SK-N-SH (cell line): ENCODE measurements at regions not wholly inside any gene's neighbourhood (a gene's known extent, or its start where the extent isn't known, plus 50 kb on each side); places are given as distances from the start of the nearest gene placed in this dataset.

Experiments used
- CTCF ChIA-PET: fragments of 300-600, 350-600 bp; formaldehyde crosslinking; extraction: SDS; loops from one replicate; lab custom pipeline; 2021; lab: Yijun Ruan, JAX
- POLR2A ChIA-PET: fragments of 350-600 bp; sonication (Branson Sonifier 250); formaldehyde crosslinking; extraction: SDS; loops from one replicate; lab custom pipeline; 2020; ENCODE audit warnings: antibody characterized with exemption, inconsistent platforms; lab: Yijun Ruan, JAX
- DNase-seq: peaks from one replicate; pipeline ENCODE4 v3.0.0; 2012
- H2AFZ ChIP-seq: fragments of 200-600 bp; sonication (generic); 2 replicates; pipeline ENCODE4 v1.8.1; 2016; ENCODE audit warnings: antibody characterized with exemption, mild to moderate bottlenecking, low read depth
- H3F3A ChIP-seq: fragments of 200-600 bp; sonication (generic); replicated peaks from 2 replicates; pipeline ENCODE3; 2016; ENCODE audit warnings: antibody characterized with exemption, mild to moderate bottlenecking; ENCODE audit not compliant: insufficient read depth
- H3K27ac ChIP-seq, 2 experiments: fragments of 200-500 bp in 1 of 2; fragments of 200-600 bp in 1 of 2; sonication (Bioruptor generic) in 1 of 2; sonication (generic), shearing (Covaris generic) in 1 of 2; 2 replicates each; pipeline versions ENCODE4 v1.5.1 to v1.6.1; 2014 to 2016; ENCODE audit warnings: low read depth in 2 of 2, inconsistent platforms in 1 of 2, low read length in 1 of 2, mild to moderate bottlenecking in 1 of 2, mixed read lengths in 1 of 2
- H3K27me3 ChIP-seq: fragments of 200-600 bp; sonication (generic), shearing (Covaris generic); 2 replicates; pipeline ENCODE4 v1.6.1; 2016; ENCODE audit warnings: mixed run types; ENCODE audit not compliant: insufficient read depth
- H3K36me3 ChIP-seq, 2 experiments: fragments of 200-500 bp in 1 of 2; fragments of 200-600 bp in 1 of 2; sonication (Bioruptor generic) in 1 of 2; sonication (generic) in 1 of 2; replicated peaks in 1 of 2; 2 replicates each; pipeline versions ENCODE3 to v1.5.1; 2014 to 2016; ENCODE audit warnings: low read length in 1 of 2, mild to moderate bottlenecking in 1 of 2; ENCODE audit not compliant: insufficient read depth in 2 of 2, control insufficient read depth in 1 of 2
- H3K4me1 ChIP-seq, 2 experiments: fragments of 200-500 bp in 1 of 2; fragments of 200-600 bp in 1 of 2; sonication (Bioruptor generic) in 1 of 2; sonication (generic), shearing (Covaris generic) in 1 of 2; 2 replicates each; pipeline versions ENCODE4 v1.5.1 to v1.6.1; 2014 to 2016; ENCODE audit warnings: low read depth in 1 of 2, low read length in 1 of 2, mixed run types in 1 of 2; ENCODE audit not compliant: insufficient read depth in 2 of 2, control insufficient read depth in 1 of 2
- H3K4me2 ChIP-seq: fragments of 200-600 bp; sonication (generic), shearing (Covaris generic); 2 replicates; pipeline ENCODE4 v1.6.1; 2017; ENCODE audit warnings: mixed run types
- H3K4me3 ChIP-seq, 2 experiments: fragments of 200-500 bp in 1 of 2; fragments of 200-600 bp in 1 of 2; sonication (Bioruptor generic) in 1 of 2; sonication (generic), shearing (Covaris generic) in 1 of 2; 2 replicates each; pipeline versions ENCODE4 v1.5.1 to v1.8.1; 2014 to 2016; ENCODE audit warnings: low read depth in 2 of 2, inconsistent platforms in 1 of 2, low read length in 1 of 2, mild to moderate bottlenecking in 1 of 2, mixed read lengths in 1 of 2, moderate library complexity in 1 of 2
- H3K79me2 ChIP-seq: fragments of 200-600 bp; sonication (generic); 2 replicates; pipeline ENCODE4 v1.8.1; 2017; ENCODE audit warnings: mild to moderate bottlenecking; ENCODE audit not compliant: insufficient read depth
- H3K9ac ChIP-seq: fragments of 200-600 bp; sonication (generic); 2 replicates; pipeline ENCODE4 v1.6.1; 2017; ENCODE audit warnings: mixed run types
- H3K9me2 ChIP-seq: fragments of 200-600 bp; sonication (generic); 2 replicates; pipeline ENCODE4 v1.6.1; 2017; ENCODE audit warnings: mixed run types
- H3K9me3 ChIP-seq: fragments of 200-600 bp; sonication (generic); 2 replicates; pipeline ENCODE4 v1.6.1; 2017; ENCODE audit warnings: mixed run types, mild to moderate bottlenecking, moderate library complexity
- H4K20me1 ChIP-seq: fragments of 200-600 bp; sonication (generic); 2 replicates; pipeline ENCODE4 v1.6.1; 2017; ENCODE audit warnings: mild to moderate bottlenecking, mixed run types; ENCODE audit not compliant: insufficient read depth
- EP300 ChIP-seq, 2 experiments: IDR thresholded peaks; 2 replicates each; pipeline versions ENCODE4 v1.4.0 to v1.6.1; 2012; ENCODE audit warnings: borderline replicate concordance in 1 of 2, low read depth in 1 of 2, low read length in 1 of 2
- FOXJ3 ChIP-seq: sonication (generic); formaldehyde crosslinking; IDR thresholded peaks from 2 replicates; pipeline ENCODE4 v1.5.1; 2020; ENCODE audit warnings: mild to moderate bottlenecking, missing genetic modification reagents
- GABPA ChIP-seq: IDR thresholded peaks from 2 replicates; pipeline ENCODE4 v1.4.0; 2012; ENCODE audit warnings: low read depth, mild to moderate bottlenecking
- GATA2 ChIP-seq: sonication (generic); formaldehyde crosslinking; IDR thresholded peaks from 2 replicates; pipeline ENCODE4 v1.5.0; 2020; ENCODE audit warnings: mild to moderate bottlenecking, missing genetic modification reagents
- MEF2A ChIP-seq: IDR thresholded peaks from 2 replicates; pipeline ENCODE4 v1.4.0; 2012; ENCODE audit warnings: low read depth, borderline replicate concordance
- NFIC ChIP-seq: IDR thresholded peaks from 2 replicates; pipeline ENCODE4 v1.4.0; 2012; ENCODE audit warnings: borderline replicate concordance
- NRF1 ChIP-seq: IDR thresholded peaks from 2 replicates; pipeline ENCODE4 v1.6.1; 2012; ENCODE audit warnings: low read depth, mild to moderate bottlenecking, low read length
- POLR2AphosphoS5 ChIP-seq: IDR thresholded peaks from 2 replicates; pipeline ENCODE4 v1.6.1; 2012; ENCODE audit warnings: low read depth, low read length
- RAD21 ChIP-seq: IDR thresholded peaks from 2 replicates; pipeline ENCODE4 v1.6.1; 2012; ENCODE audit warnings: mild to moderate bottlenecking, low read length
- RCOR1 ChIP-seq: fragments of 150-350 bp; IDR thresholded peaks from 2 replicates; pipeline ENCODE4 v1.6.1; 2017; ENCODE audit warnings: antibody characterized with exemption, low read length
- SIN3A ChIP-seq: IDR thresholded peaks from 2 replicates; pipeline ENCODE4 v1.6.1; 2012; ENCODE audit warnings: low read depth, mild to moderate bottlenecking, low read length, moderate library complexity, borderline replicate concordance
- SMC3 ChIP-seq: IDR thresholded peaks from 2 replicates; pipeline ENCODE4 v1.6.1; 2012; ENCODE audit warnings: low read depth, low read length, improper control_type of control experiment
- TAF1 ChIP-seq: IDR thresholded peaks from 2 replicates; pipeline ENCODE4 v1.6.1; 2012; ENCODE audit warnings: low read depth, mild to moderate bottlenecking, low read length, moderate library complexity, borderline replicate concordance
- TEAD4 ChIP-seq: IDR thresholded peaks from 2 replicates; pipeline ENCODE4 v1.4.0; 2012; ENCODE audit warnings: mild to moderate bottlenecking, borderline replicate concordance; ENCODE audit not compliant: insufficient read depth
- YY1 ChIP-seq: IDR thresholded peaks from 2 replicates; pipeline ENCODE4 v1.4.0; 2012; ENCODE audit warnings: low read depth, mild to moderate bottlenecking
- WGBS: methylation state at CpG from one replicate; pipeline ENCODE4 v1.1.6; 2017; ENCODE audit warnings: low lambda C conversion rate; 5-methylcytosine and 5-hydroxymethylcytosine counted together
- TF ChIP-seq, protein P1 (sequence below): fragments of 200-600 bp; sonication (generic); IDR thresholded peaks from 2 replicates; pipeline ENCODE4 v1.6.1; 2017; ENCODE audit warnings: antibody characterized with exemption, mild to moderate bottlenecking, moderate library complexity
- TF ChIP-seq, protein P2 (sequence below): IDR thresholded peaks from 2 replicates; pipeline ENCODE4 v1.4.0; 2012; ENCODE audit warnings: low read depth
- TF ChIP-seq, protein P3 (sequence below): IDR thresholded peaks from 2 replicates; pipeline ENCODE4 v1.6.1; 2012; ENCODE audit warnings: mild to moderate bottlenecking, low read depth, low read length, moderate library complexity

DNA sequence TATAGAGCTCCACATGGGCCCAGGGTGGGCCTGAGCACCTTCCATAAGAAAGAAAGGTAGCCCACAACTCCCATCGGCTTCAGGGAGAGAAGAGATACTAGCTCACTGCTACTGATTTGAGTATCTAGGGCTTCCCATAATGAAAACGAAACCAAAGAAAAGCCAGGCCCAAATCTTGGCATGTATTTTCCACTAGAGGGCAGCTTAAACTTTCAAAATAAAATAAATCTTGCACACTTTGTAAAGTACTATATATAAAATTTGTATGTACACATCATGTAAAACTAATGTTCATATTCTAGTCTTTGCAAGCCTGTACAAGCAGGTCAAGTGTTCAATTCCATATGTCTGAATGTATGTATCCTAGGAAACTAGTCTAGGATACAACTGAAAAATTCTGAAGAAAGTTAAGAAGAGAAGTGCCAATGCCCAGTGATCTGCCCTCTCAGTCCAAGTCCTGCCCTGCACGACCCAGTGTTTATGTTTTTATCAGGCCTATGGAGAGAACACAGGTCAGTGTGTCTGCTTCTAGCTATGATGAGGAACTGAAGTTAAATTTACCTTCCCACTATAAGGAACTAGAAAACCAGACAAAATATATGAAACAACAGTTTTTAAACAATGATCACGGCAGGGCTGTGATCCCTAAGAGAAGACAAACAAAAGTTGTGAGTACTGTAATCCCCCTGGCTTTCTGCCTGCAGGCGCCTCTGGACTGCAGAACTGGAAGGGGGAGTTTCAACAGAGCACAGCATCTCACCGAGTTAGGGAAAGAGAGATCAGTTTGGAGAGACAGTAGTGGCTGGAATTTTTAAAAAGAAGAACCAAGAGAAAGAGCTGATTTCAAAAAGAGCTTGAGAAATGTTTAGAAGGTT, 475.7 kb downstream of the UQCRFS1 start (continued):
- TF ChIP-seq GATA2 (CRISPR knock-in tag) (no peak), POLR2AphosphoS5 (no peak), YY1 (no peak), GABPA (no peak), RAD21 (peak; percentile 48), SIN3A (no peak), NRF1 (no peak)

DNA sequence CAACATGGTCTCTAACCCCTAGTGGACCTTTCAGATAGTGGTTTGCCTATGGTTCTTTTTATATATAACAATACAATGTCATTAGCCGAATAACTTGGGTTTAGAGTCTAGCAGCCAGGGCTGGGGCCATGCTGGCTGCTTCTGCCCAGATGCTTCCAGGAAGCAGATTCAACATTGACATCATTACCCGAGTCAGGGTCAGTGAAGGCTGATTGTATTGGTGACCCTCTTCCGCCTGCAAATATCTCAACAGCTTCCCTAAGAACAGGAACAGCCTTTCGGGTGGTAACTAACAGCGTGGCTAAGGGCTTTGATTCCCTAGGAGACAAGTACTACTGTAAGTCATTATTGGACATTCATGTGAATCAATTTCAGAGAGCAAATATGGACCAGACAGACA, 476.4 kb downstream of the UQCRFS1 start:
- no peak for TF ChIP-seq GABPA
- TF ChIP-seq, protein P1, sequence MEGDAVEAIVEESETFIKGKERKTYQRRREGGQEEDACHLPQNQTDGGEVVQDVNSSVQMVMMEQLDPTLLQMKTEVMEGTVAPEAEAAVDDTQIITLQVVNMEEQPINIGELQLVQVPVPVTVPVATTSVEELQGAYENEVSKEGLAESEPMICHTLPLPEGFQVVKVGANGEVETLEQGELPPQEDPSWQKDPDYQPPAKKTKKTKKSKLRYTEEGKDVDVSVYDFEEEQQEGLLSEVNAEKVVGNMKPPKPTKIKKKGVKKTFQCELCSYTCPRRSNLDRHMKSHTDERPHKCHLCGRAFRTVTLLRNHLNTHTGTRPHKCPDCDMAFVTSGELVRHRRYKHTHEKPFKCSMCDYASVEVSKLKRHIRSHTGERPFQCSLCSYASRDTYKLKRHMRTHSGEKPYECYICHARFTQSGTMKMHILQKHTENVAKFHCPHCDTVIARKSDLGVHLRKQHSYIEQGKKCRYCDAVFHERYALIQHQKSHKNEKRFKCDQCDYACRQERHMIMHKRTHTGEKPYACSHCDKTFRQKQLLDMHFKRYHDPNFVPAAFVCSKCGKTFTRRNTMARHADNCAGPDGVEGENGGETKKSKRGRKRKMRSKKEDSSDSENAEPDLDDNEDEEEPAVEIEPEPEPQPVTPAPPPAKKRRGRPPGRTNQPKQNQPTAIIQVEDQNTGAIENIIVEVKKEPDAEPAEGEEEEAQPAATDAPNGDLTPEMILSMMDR, result no peak
- TF ChIP-seq, all 33 proteins: peak for 0
- Histone ChIP-seq H3K27me3 (no peaks in the 10 kb centered on the region), H3K27ac (no peak overlapping the region), H3K9ac (0 out of 2 replicates have a peak overlapping the region, but pooled peaks have one; percentile 27), H3K4me1 (no peaks in the 10 kb centered on the region), H3F3A (no peaks in the 10 kb centered on the region), H3K4me3 (peak overlapping the region in 1 of 2 experiments; percentile 39; a peak in 1 of 4 replicates), H4K20me1 (no peaks in the 10 kb centered on the region), H3K9me3 (no peaks in the 10 kb centered on the region), H3K4me2 (peak overlapping the region; percentile 66), H3K79me2 (no peaks in the 10 kb centered on the region), H2AFZ (peak overlapping the region; percentile 90), H3K9me2 (no peaks in the 10 kb centered on the region), H3K36me3 (no peaks in the 10 kb centered on the region)
- ChIA-PET CTCF (interaction anchor here (0.6 to 2.7 kb wide), 12 partner anchors 9 to 526 kb away, joined by 3 to 15 read pairs (median 4); no protein-coding TSS in a partner anchor), POLR2A (no interaction called here)
- DNase-seq, result no peak
- 54% methylated on average over 4 of the region's 5 CpGs for WGBS

DNA sequence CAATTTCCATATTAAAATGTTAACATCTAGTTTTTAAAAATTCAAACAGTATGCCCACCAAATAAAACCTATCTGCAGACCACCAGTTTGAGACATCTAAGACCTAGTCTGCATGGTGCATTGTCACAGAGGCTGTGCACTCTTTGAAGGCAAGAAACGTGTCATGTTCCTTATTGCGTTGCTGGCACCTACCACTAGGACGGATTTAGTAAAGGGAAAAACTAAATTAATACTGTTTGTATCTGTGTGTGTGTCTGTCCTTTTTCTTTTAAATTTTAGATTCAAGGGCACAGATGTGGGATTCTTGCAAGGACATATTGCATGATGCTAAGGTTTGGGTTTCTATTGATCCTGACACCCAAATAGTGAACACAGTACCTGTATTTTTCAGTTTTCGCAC, 481.4 kb downstream of the UQCRFS1 start:
- Histone ChIP-seq H3K36me3 (no peaks in the 10 kb centered on the region), H3F3A (no peaks in the 10 kb centered on the region), H3K27ac (no peak overlapping the region), H4K20me1 (no peaks in the 10 kb centered on the region), H3K79me2 (no peaks in the 10 kb centered on the region), H3K9me2 (no peaks in the 10 kb centered on the region), H3K27me3 (peaks cover 36% of the 10 kb centered on the region), H3K4me3 (no peak overlapping the region), H3K4me2 (no peak overlapping the region), H3K9ac (no peak overlapping the region), H2AFZ (no peak overlapping the region), H3K9me3 (no peaks in the 10 kb centered on the region), H3K4me1 (no peaks in the 10 kb centered on the region)
- 0% methylated on average over 4 of the region's 4 CpGs for WGBS
- no peak for DNase-seq
- ChIA-PET CTCF (no interaction called here), POLR2A (no interaction called here)
- TF ChIP-seq GABPA (no peak), EP300 (IDR thresholded peaks at IDR 0.05; ENCODE audit: borderline replicate concordance in 1 of 2, low read depth in 1 of 2, low read length in 1 of 2) (no peak), SIN3A (no peak), SMC3 (no peak), TEAD4 (no peak), FOXJ3 (no peak), NFIC (no peak), MEF2A (no peak), RCOR1 (no peak), TAF1 (no peak)
- TF ChIP-seq, protein P2, sequence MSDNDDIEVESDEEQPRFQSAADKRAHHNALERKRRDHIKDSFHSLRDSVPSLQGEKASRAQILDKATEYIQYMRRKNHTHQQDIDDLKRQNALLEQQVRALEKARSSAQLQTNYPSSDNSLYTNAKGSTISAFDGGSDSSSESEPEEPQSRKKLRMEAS, result no peak
- TF ChIP-seq, protein P3, sequence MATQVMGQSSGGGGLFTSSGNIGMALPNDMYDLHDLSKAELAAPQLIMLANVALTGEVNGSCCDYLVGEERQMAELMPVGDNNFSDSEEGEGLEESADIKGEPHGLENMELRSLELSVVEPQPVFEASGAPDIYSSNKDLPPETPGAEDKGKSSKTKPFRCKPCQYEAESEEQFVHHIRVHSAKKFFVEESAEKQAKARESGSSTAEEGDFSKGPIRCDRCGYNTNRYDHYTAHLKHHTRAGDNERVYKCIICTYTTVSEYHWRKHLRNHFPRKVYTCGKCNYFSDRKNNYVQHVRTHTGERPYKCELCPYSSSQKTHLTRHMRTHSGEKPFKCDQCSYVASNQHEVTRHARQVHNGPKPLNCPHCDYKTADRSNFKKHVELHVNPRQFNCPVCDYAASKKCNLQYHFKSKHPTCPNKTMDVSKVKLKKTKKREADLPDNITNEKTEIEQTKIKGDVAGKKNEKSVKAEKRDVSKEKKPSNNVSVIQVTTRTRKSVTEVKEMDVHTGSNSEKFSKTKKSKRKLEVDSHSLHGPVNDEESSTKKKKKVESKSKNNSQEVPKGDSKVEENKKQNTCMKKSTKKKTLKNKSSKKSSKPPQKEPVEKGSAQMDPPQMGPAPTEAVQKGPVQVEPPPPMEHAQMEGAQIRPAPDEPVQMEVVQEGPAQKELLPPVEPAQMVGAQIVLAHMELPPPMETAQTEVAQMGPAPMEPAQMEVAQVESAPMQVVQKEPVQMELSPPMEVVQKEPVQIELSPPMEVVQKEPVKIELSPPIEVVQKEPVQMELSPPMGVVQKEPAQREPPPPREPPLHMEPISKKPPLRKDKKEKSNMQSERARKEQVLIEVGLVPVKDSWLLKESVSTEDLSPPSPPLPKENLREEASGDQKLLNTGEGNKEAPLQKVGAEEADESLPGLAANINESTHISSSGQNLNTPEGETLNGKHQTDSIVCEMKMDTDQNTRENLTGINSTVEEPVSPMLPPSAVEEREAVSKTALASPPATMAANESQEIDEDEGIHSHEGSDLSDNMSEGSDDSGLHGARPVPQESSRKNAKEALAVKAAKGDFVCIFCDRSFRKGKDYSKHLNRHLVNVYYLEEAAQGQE, result no peak
